Stimulated activated effector memory CD8-positive, alpha-beta T cell treated with anti-CD3 and anti-CD28 coated beads, Interleukin-12 subunit alpha, Interleukin-12 subunit beta, amount 100 ng/mL, for 72 hours (primary cell): ENCODE measurements at regions not wholly inside any gene's neighbourhood (a gene's known extent, or its start where the extent isn't known, plus 50 kb on each side); places are given as distances from the start of the nearest gene placed in this dataset.

Experiments used
- ATAC-seq: fragments of 150-1000 bp; cut with Tn5 transposase; 2 replicates; pipeline ENCODE4 v1.10.0; 2021
- DNase-seq, 2 donors: peaks; one replicate each; pipeline ENCODE4 v3.0.0; 2021 to 2022; ENCODE audit warnings: low spot score in 2 of 2
- H3K27ac Mint-ChIP-seq: one replicate; pipeline ENCODE4 v1.8.0; 2022; ENCODE audit warnings: mild to moderate bottlenecking, mixed read lengths
- H3K36me3 Mint-ChIP-seq: one replicate; pipeline ENCODE4 v1.8.0; 2022; ENCODE audit warnings: mild to moderate bottlenecking, mixed read lengths
- H3K4me1 Mint-ChIP-seq: one replicate; pipeline ENCODE4 v1.8.0; 2022; ENCODE audit warnings: mixed read lengths
- H3K4me3 Mint-ChIP-seq: one replicate; pipeline ENCODE4 v1.8.0; 2022; ENCODE audit warnings: mild to moderate bottlenecking, mixed read lengths
- H3K9me3 Mint-ChIP-seq: one replicate; pipeline ENCODE4 v1.8.0; 2022; ENCODE audit warnings: mixed read lengths

GRCh38 chr18:69109686-69110085 is 291.0 kb upstream of the DOK6 start:
- Mint-ChIP-seq H3K36me3 (no peaks in the 10 kb centered on the region), H3K27ac (no peak overlapping the region), H3K9me3 (no peaks in the 10 kb centered on the region), H3K4me1 (no peaks in the 10 kb centered on the region), H3K4me3 (no peak overlapping the region)
- no peak for DNase-seq
- ATAC-seq: no peak

- ATAC-seq (no peak), DNase-seq (no peak)
- no peak overlapping the region for H3K27ac Mint-ChIP-seq
- H3K9me3 Mint-ChIP-seq: no peaks in the 10 kb centered on the region
- H3K36me3 Mint-ChIP-seq: no peaks in the 10 kb centered on the region
- H3K4me3 Mint-ChIP-seq: no peak overlapping the region
- no peaks in the 10 kb centered on the region for H3K4me1 Mint-ChIP-seq
These were observed 279.9 kb upstream of the DOK6 start for GRCh38 chr18:69120833-69121232.

DNA sequence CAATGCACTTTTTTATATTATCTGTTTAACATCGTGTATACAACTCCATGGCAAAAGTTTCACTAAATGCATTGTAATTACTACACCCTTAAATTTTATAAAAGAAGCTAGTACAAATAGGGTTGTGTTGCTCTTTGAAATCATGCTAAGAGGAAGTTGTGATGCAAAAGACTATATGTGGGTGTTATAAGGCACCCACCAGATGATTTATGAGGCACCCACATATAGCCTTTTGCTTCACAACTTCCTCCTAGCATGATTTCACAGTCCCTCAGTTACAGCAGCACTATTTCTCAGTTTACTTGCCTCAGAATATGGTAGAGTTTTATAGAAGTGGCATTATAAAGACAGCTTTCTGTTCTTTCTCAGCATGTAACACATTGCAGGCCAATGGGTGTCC is 277.3 kb upstream of the DOK6 start:
- ATAC-seq: no peak
- no peak for DNase-seq
- H3K36me3 Mint-ChIP-seq: no peaks in the 10 kb centered on the region
- no peaks in the 10 kb centered on the region for H3K9me3 Mint-ChIP-seq
- no peaks in the 10 kb centered on the region for H3K4me1 Mint-ChIP-seq
- H3K4me3 Mint-ChIP-seq: no peak overlapping the region
- no peak overlapping the region for H3K27ac Mint-ChIP-seq

- no peak overlapping the region for H3K4me3 Mint-ChIP-seq
- DNase-seq (no peak), ATAC-seq (no peak)
- H3K9me3 Mint-ChIP-seq: no peaks in the 10 kb centered on the region
- no peak overlapping the region for H3K27ac Mint-ChIP-seq
- H3K36me3 Mint-ChIP-seq: no peaks in the 10 kb centered on the region
- H3K4me1 Mint-ChIP-seq: no peaks in the 10 kb centered on the region
These were observed 272.7 kb upstream of the DOK6 start for GRCh38 chr18:69127873-69128500.

GRCh38 chr18:69128566-69128965 is 272.1 kb upstream of the DOK6 start:
- Mint-ChIP-seq H3K9me3 (no peaks in the 10 kb centered on the region), H3K4me1 (no peaks in the 10 kb centered on the region), H3K27ac (no peak overlapping the region), H3K36me3 (no peaks in the 10 kb centered on the region), H3K4me3 (no peak overlapping the region)
- no peak for ATAC-seq
- DNase-seq: no peak

DNA sequence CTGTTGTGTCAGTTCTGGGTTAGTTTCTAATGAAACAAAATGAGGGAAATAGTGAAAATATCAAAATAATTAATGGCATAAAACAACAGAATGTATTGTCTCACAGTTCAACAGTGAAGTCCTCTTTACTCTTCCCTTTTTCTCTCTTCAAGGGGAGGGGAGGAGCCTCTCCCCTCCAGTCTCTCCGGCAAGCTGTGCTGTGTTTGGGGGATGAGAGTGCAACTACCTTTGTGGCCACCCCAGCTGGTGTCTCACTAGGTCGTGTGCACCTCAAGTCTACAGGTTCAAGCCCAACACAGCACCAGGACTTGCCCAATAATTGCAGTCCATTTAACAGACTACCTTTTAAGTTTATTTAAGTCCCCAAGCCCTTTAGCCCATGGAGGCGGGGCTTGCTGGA is 271.7 kb upstream of the DOK6 start:
- no peak overlapping the region for H3K27ac Mint-ChIP-seq
- H3K4me1 Mint-ChIP-seq: no peaks in the 10 kb centered on the region
- no peaks in the 10 kb centered on the region for H3K36me3 Mint-ChIP-seq
- no peak for ATAC-seq
- DNase-seq: no peak
- no peak overlapping the region for H3K4me3 Mint-ChIP-seq
- no peaks in the 10 kb centered on the region for H3K9me3 Mint-ChIP-seq

DNA sequence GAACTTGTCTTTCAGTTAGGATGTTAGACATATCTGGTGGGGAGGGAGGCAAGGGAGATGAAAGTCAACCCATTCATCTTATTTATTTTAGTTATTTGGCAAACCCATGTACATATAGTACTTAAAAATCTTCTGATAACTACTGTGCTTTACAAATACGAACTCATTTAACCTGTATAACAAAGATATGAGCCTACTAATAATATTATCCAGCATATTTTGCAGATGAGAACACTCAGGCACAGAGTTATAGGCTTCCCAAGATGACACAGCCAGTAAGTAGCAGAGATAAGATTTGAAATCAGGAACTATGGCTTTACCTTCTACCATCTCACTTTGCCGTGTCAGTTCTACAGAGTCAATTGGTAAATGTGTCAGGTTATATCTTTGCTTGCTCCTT is 262.6 kb upstream of the DOK6 start:
- DNase-seq: no peak
- Mint-ChIP-seq H3K27ac (no peak overlapping the region), H3K4me3 (no peak overlapping the region), H3K9me3 (no peaks in the 10 kb centered on the region), H3K36me3 (no peaks in the 10 kb centered on the region), H3K4me1 (no peaks in the 10 kb centered on the region)
- ATAC-seq: no peak

DNA sequence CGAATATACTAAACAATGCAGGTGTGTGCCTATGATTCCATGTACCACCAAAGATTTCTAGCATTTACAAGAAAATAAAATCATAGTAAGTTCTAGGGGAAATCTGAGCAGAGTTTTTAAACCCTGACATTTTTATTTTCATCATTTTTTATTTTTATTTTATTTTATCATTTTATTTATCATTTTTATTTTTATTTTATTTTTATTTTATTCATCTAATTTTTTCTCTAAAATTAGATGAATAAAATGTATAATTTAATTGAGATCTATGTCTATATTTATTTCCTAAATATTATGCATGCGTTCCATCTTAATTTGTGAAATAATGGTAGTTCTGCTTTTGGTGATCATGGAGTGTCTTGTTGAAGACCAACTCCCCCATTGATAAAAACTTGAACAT is 257.6 kb upstream of the DOK6 start:
- Mint-ChIP-seq H3K27ac (no peak overlapping the region), H3K9me3 (no peaks in the 10 kb centered on the region), H3K4me3 (no peak overlapping the region), H3K36me3 (no peaks in the 10 kb centered on the region), H3K4me1 (no peaks in the 10 kb centered on the region)
- DNase-seq (no peak), ATAC-seq (no peak)

- DNase-seq (no peak), ATAC-seq (no peak)
- Mint-ChIP-seq H3K9me3 (no peaks in the 10 kb centered on the region), H3K4me3 (no peak overlapping the region), H3K36me3 (no peaks in the 10 kb centered on the region), H3K27ac (no peak overlapping the region), H3K4me1 (no peaks in the 10 kb centered on the region)
These were observed 248.3 kb upstream of the DOK6 start for GRCh38 chr18:69152436-69152835.

GRCh38 chr18:69157906-69158305 is 242.8 kb upstream of the DOK6 start:
- Mint-ChIP-seq H3K36me3 (no peaks in the 10 kb centered on the region), H3K4me3 (no peak overlapping the region), H3K9me3 (no peaks in the 10 kb centered on the region), H3K27ac (no peak overlapping the region), H3K4me1 (no peaks in the 10 kb centered on the region)
- DNase-seq (no peak), ATAC-seq (no peak)

DNA sequence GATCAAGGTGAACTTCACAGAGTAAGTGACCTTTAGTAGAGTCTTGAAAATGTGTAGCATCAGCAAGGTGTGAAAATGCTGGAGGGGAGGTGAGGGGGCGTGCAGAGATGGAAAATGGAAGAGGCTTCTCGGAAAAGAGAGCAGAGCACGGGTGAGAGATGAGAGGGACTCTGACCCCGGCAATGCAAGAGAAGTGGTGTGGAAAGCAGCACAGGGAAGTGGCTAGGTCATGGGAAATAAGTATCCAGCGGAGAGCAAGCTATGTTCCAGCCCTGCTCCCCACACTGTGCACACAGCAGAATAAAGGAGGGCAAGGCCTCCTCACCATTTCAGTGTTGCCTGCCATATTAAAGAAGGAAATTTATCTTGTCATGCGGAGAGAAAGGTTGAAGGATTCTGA is 241.7 kb upstream of the DOK6 start:
- Mint-ChIP-seq H3K9me3 (no peaks in the 10 kb centered on the region), H3K4me1 (no peaks in the 10 kb centered on the region), H3K36me3 (no peaks in the 10 kb centered on the region), H3K27ac (no peak overlapping the region), H3K4me3 (no peak overlapping the region)
- no peak for ATAC-seq
- DNase-seq: no peak

DNA sequence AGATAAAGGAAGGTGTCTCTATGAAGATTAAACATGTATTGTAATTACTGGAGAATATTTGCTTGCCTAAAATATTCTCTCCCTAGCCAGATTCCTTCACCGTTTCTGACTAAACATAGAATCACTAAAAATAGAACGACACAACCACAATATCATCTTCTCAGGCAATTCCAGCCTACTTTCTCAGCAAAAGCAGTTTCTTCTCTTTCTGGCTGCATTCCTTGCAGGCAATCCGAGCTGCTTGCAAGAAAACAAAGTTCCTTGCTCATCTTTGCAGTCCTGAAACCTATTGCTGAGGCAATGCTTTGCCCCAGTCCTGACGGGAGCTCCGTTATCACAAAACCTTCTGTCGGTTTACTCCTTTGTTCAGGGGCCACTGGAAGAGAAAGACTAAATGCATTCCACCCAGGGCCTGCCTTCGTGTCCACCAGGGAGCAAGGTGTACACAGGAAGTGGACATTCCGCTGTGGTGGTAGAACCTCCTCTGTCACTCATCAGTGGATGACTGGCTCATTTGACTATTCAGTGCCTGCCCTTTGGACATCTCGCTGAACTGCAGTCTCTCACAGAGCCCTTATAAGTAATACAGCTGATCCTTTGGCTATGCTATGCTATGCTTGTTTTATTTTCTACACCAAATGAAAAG is 239.2 kb upstream of the DOK6 start:
- no peaks in the 10 kb centered on the region for H3K9me3 Mint-ChIP-seq
- no peak for ATAC-seq
- no peaks in the 10 kb centered on the region for H3K4me1 Mint-ChIP-seq
- no peak overlapping the region for H3K27ac Mint-ChIP-seq
- H3K36me3 Mint-ChIP-seq: no peaks in the 10 kb centered on the region
- no peak for DNase-seq
- H3K4me3 Mint-ChIP-seq: no peak overlapping the region

DNA sequence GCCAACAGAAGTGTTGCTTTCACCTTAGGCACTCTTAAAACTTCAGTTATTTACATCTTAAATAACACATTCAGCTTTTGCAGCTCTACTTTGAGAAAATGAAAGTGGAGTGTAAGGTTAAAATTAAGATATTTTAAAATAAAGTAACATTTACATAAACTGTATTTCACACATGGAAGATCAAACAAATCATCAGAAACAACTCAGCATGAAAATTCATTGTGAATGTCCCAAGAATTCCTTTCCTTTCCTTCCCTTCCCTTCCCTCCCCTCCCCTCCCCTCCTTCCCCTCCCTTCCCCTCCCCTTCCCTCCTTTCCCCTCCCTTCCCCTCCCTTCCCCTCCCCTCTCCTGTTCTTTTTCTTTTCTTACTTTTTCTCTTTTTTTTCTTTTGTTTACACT is 238.0 kb upstream of the DOK6 start:
- no peaks in the 10 kb centered on the region for H3K36me3 Mint-ChIP-seq
- no peak for ATAC-seq

GRCh38 chr18:69172046-69172445 is 228.6 kb upstream of the DOK6 start:
- ATAC-seq (no peak), DNase-seq (no peak)
- Mint-ChIP-seq H3K36me3 (no peaks in the 10 kb centered on the region), H3K9me3 (peaks cover 5% of the 10 kb centered on the region), H3K4me1 (no peaks in the 10 kb centered on the region), H3K27ac (no peak overlapping the region), H3K4me3 (no peak overlapping the region)

More for the DNA sequence above, 238.0 kb upstream of the DOK6 start:
- Mint-ChIP-seq H3K9me3 (no peaks in the 10 kb centered on the region), H3K4me3 (no peak overlapping the region), H3K27ac (no peak overlapping the region), H3K4me1 (no peaks in the 10 kb centered on the region)
- DNase-seq: no peak

DNA sequence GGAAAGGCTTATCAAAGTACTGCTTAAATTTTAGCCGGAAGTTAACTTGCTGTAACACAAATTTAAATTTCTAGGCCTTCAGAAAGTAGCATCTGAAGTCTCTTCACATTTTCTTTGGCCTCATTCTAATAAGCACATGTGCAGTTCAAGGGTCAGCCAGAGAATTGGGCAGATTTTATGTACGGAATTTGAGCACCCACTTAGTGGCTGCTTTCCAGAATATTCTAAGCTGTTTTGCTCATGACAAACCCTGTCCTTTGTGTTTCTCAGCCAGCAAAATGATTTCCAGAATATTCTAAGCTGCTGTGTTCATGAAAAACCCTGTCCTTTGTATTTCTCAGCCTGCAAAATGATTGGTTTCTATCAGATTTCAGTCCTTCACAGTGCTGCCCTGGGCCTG is 225.0 kb upstream of the DOK6 start:
- peaks cover 5% of the 10 kb centered on the region for H3K9me3 Mint-ChIP-seq
- DNase-seq (no peak), ATAC-seq (no peak)
- no peaks in the 10 kb centered on the region for H3K36me3 Mint-ChIP-seq
- H3K4me3 Mint-ChIP-seq: no peak overlapping the region
- no peaks in the 10 kb centered on the region for H3K4me1 Mint-ChIP-seq
- no peak overlapping the region for H3K27ac Mint-ChIP-seq

DNA sequence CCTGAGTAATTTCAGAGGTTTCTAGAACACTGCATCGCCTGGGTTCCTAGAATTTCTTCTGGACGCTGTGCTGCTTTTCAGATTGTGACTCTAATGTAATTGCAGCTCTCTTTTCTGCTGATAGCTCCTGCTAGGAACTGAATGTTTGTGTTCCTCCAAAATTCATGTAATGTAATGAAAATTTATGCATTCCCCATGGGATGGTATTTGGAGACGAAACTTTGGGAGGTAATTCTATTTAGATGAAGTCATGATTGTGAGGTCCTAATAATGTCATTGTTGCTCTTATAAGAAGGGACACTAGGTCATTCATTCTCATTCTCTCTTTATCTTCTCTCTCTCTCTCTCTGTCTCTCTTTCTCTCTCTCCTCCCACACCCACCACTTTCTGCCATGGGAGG is 223.9 kb upstream of the DOK6 start:
- DNase-seq (no peak), ATAC-seq (no peak)
- H3K9me3 Mint-ChIP-seq: peaks cover 5% of the 10 kb centered on the region
- H3K27ac Mint-ChIP-seq: no peak overlapping the region
- H3K4me3 Mint-ChIP-seq: no peak overlapping the region
- no peaks in the 10 kb centered on the region for H3K36me3 Mint-ChIP-seq
- no peaks in the 10 kb centered on the region for H3K4me1 Mint-ChIP-seq

DNA sequence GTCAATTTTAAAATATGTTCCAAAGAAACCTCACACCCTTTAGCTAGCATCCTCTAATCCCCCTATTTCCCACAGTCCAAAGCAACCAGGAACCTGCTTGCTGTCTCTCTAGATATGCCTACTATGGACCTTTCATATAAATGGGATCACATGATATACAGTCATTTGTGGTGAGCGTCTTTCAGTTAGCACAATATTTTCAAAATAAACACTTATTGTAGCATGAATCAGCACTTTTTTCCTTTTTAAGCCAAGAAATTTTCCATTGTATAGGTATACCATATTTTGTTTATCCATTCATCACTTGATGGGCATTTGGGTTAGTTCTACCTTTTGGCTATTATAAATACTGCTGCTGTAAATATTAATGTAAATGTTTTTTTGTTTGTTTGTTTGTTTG is 223.0 kb upstream of the DOK6 start:
- no peak for DNase-seq
- H3K9me3 Mint-ChIP-seq: peaks cover under 1% of the 10 kb centered on the region
- H3K4me3 Mint-ChIP-seq: no peak overlapping the region
- ATAC-seq: no peak
- H3K36me3 Mint-ChIP-seq: no peaks in the 10 kb centered on the region
- no peak overlapping the region for H3K27ac Mint-ChIP-seq
- no peaks in the 10 kb centered on the region for H3K4me1 Mint-ChIP-seq
